ENCODE measurements at regions not wholly inside any gene's neighbourhood (a gene's known extent, or its start where the extent isn't known, plus 50 kb on each side); places are given as distances from the start of the nearest gene placed in this dataset.

- DNase-seq: no peak
Observed at GRCh38 chr21:27110956-27111355, 144.1 kb upstream of the ADAMTS5 start.

- no peak for DNase-seq
Observed at GRCh38 chr21:27108701-27109100, 141.8 kb upstream of the ADAMTS5 start.

GRCh38 chr21:27108228-27108627 is 141.3 kb upstream of the ADAMTS5 start:
- no peak for DNase-seq

GRCh38 chr21:27104846-27105431 is 138.1 kb upstream of the ADAMTS5 start:
- no peak for DNase-seq

- no peak for DNase-seq
Observed at GRCh38 chr21:27103768-27104167, 136.9 kb upstream of the ADAMTS5 start.

GRCh38 chr21:27101523-27101922 is 134.6 kb upstream of the ADAMTS5 start:
- no peak for DNase-seq

- DNase-seq: no peak
Observed at GRCh38 chr21:27094184-27094948, 127.5 kb upstream of the ADAMTS5 start.

GRCh38 chr21:27086630-27087029 is 119.7 kb upstream of the ADAMTS5 start:
- no peak for DNase-seq

GRCh38 chr21:27086186-27086585 is 119.3 kb upstream of the ADAMTS5 start:
- DNase-seq: no peak

- no peak for DNase-seq
Observed at GRCh38 chr21:27085387-27085786, 118.5 kb upstream of the ADAMTS5 start.

- no peak for DNase-seq
Observed at GRCh38 chr21:27083144-27083543, 116.3 kb upstream of the ADAMTS5 start.

- no peak for DNase-seq
Observed at GRCh38 chr21:27082431-27083010, 115.6 kb upstream of the ADAMTS5 start.

- no peak for DNase-seq
Observed at GRCh38 chr21:27079636-27080240, 112.8 kb upstream of the ADAMTS5 start.

- DNase-seq: no peak
Observed at GRCh38 chr21:27078915-27079314, 112.0 kb upstream of the ADAMTS5 start.

- no peak for DNase-seq
Observed at GRCh38 chr21:27077501-27077900, 110.6 kb upstream of the ADAMTS5 start.

- DNase-seq: no peak
Observed at GRCh38 chr21:27076025-27076424, 109.1 kb upstream of the ADAMTS5 start.

- no peak for DNase-seq
Observed at GRCh38 chr21:27070861-27071670, 104.2 kb upstream of the ADAMTS5 start.

GRCh38 chr21:27068811-27069210 is 101.9 kb upstream of the ADAMTS5 start:
- no peak for DNase-seq

GRCh38 chr21:27067226-27067625 is 100.3 kb upstream of the ADAMTS5 start:
- DNase-seq: no peak

- DNase-seq: no peak
Observed at GRCh38 chr21:27062443-27062842, 95.6 kb upstream of the ADAMTS5 start.

- no peak for DNase-seq
Observed at GRCh38 chr21:27061770-27062169, 94.9 kb upstream of the ADAMTS5 start.

GRCh38 chr21:27060190-27060589 is 93.3 kb upstream of the ADAMTS5 start:
- no peak for DNase-seq
